ENCODE measurements at regions not wholly inside any gene's neighbourhood (a gene's known extent, or its start where the extent isn't known, plus 50 kb on each side); places are given as distances from the start of the nearest gene placed in this dataset.

DNA sequence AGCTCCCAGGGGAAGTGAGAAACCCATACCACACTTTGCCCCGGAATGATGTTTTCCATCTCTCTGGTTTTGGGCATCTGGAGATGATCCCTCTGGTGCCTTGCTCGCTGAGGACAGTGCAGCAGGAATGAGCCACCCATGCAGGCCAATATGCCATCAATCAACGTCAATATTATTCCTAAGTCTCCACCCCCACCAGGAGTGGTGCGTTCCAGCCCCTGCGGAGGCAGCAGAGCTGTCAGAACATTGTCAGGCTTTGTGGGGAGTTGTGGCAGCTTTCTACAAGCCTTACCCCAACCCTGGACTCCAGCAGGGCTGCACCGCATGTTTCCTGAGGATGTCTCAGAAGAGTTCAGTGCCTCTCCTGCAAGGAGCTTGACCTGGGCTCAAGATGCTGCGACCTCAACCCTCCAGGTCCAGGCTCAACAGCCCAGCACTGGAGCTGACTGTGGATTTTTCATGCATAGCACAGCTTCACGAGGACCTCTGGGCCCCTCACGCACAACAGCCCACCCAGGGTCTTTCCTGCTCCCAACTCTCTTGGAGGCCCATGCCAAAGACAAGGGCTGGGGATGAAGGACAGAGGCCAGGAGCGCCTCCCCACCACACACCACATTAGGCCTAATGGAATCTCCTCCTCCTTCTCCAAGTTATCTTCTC, 67.5 kb downstream of the PSMG1 start:
- DNase-seq: no peak
- Histone ChIP-seq H3K36me3 (ENCODE audit: control insufficient read depth, insufficient read depth, low read length) (no peaks in the 10 kb centered on the region), H3K9me3 (ENCODE audit: control insufficient read depth, insufficient read depth, low read length) (no peaks in the 10 kb centered on the region), H3K27me3 (ENCODE audit: control insufficient read depth, insufficient read depth, low read length) (no peaks in the 10 kb centered on the region), H3K4me1 (ENCODE audit: control insufficient read depth, insufficient read depth, low read length) (no peaks in the 10 kb centered on the region), H3K27ac (ENCODE audit: low read length) (no peak overlapping the region), H3K4me3 (ENCODE audit: low read length) (no peak overlapping the region)
- H3K4me1 Mint-ChIP-seq: peaks cover 0 to 7% of the 10 kb centered on the region in 2 donors
- H3K36me3 Mint-ChIP-seq: no peaks in the 10 kb centered on the region
- WGBS (ENCODE audit: insufficient coverage): 86% methylated on average over 9 of the region's 10 CpGs
- H3K27me3 Mint-ChIP-seq (ENCODE audit: low read depth in 2 of 2): peaks cover 20 to 31% of the 10 kb centered on the region in 2 donors
- TF ChIP-seq, protein P1, sequence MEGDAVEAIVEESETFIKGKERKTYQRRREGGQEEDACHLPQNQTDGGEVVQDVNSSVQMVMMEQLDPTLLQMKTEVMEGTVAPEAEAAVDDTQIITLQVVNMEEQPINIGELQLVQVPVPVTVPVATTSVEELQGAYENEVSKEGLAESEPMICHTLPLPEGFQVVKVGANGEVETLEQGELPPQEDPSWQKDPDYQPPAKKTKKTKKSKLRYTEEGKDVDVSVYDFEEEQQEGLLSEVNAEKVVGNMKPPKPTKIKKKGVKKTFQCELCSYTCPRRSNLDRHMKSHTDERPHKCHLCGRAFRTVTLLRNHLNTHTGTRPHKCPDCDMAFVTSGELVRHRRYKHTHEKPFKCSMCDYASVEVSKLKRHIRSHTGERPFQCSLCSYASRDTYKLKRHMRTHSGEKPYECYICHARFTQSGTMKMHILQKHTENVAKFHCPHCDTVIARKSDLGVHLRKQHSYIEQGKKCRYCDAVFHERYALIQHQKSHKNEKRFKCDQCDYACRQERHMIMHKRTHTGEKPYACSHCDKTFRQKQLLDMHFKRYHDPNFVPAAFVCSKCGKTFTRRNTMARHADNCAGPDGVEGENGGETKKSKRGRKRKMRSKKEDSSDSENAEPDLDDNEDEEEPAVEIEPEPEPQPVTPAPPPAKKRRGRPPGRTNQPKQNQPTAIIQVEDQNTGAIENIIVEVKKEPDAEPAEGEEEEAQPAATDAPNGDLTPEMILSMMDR (IDR thresholded peaks at IDR 0.05): no peak
- no peak overlapping the region for H3K4me3 Mint-ChIP-seq
- intact Hi-C loops (cut with micrococcal nuclease): no loop called here
- ATAC-seq: no peak
- H3K9me3 Mint-ChIP-seq: no peaks in the 10 kb centered on the region
- no peak overlapping the region for H3K27ac Mint-ChIP-seq

DNA sequence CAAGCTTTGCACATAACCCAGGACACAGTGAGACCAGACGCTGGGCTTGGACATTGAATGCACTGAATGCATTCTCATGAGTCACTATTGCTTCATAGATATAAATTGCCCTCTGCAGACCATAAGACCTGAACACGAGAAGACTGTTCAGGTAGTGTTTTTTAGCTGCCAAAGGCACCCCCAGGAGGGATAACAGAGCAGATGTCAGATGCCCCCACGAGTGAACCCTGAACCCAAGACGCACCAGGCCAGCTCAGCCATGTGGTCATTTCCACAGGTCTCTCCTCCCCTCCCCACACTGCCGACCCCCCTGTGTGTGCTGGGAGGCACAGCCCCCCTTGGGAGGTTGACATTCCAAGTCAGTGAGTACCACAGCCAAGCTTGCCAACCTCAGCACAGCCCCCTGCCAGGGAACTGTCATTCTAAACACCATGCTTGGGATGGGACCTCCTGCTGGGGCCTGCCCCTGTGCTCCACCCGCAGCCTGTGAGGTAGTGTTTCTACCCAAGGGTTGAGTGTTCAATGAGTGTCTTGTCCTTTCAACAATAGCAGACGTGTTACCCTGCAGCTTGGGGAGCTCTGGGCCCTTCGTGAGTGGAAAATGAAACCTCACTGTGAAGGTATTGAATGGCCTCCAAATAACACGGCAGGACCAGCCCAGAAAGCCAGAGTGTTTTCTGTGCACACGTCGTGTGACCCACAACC, 68.2 kb downstream of the PSMG1 start:
- H3K27ac ChIP-seq (ENCODE audit: low read length): no peak overlapping the region
- no peaks in the 10 kb centered on the region for H3K9me3 Mint-ChIP-seq
- no peak for DNase-seq
- H3K4me3 ChIP-seq (ENCODE audit: low read length): no peak overlapping the region
- H3K4me3 Mint-ChIP-seq: no peak overlapping the region
- H3K9me3 ChIP-seq (ENCODE audit: control insufficient read depth, insufficient read depth, low read length): no peaks in the 10 kb centered on the region
- TF ChIP-seq, protein P1 (IDR thresholded peaks at IDR 0.05): no peak
- no peak for ATAC-seq
- H3K27me3 Mint-ChIP-seq (ENCODE audit: low read depth in 2 of 2): peaks cover 13 to 24% of the 10 kb centered on the region in 2 donors
- 79% methylated on average over 11 of the region's 11 CpGs for WGBS (ENCODE audit: insufficient coverage)
- peaks cover 0 to under 1% of the 10 kb centered on the region in 2 donors for H3K4me1 Mint-ChIP-seq
- no peaks in the 10 kb centered on the region for H3K36me3 Mint-ChIP-seq
- H3K4me1 ChIP-seq (ENCODE audit: control insufficient read depth, insufficient read depth, low read length): no peaks in the 10 kb centered on the region
- no peaks in the 10 kb centered on the region for H3K27me3 ChIP-seq (ENCODE audit: control insufficient read depth, insufficient read depth, low read length)
- no peaks in the 10 kb centered on the region for H3K36me3 ChIP-seq (ENCODE audit: control insufficient read depth, insufficient read depth, low read length)
- intact Hi-C loops (cut with micrococcal nuclease): no loop called here
- no peak overlapping the region for H3K27ac Mint-ChIP-seq

DNA sequence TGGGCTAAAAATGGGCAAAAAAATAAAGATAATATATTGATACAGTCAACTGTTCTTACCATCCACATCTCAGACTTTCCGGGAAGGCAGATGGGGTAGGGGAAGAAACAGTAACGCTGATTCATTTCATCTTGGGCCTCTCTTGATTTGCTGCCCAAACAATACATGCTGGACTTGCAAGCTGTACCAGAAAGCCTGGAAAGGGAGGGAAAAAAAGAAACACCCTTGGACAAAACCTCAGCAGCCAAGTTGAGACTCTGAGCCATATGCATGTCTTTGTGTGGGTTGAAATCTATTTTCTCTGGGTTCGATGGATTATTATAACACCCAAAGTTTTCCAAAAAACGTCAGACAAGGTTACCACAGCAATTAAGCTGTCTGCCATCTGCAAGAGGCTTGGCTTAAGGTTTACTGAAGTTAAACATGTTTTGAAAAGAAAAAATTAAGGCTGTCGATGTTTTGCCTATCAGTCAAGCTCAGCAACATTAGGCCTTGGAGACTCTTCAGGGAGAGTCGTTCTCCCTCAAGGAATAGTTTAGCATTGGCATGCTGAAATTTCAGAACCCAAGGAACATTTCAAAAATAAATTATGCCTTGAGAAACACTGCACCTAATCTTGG, 71.2 kb downstream of the PSMG1 start:
- DNase-seq (no peak), ATAC-seq (no peak)
- H3K36me3 Mint-ChIP-seq: no peaks in the 10 kb centered on the region
- H3K4me1 ChIP-seq (ENCODE audit: control insufficient read depth, insufficient read depth, low read length): no peaks in the 10 kb centered on the region
- H3K36me3 ChIP-seq (ENCODE audit: control insufficient read depth, insufficient read depth, low read length): no peaks in the 10 kb centered on the region
- intact Hi-C loops (cut with micrococcal nuclease): no loop called here
- H3K27me3 ChIP-seq (ENCODE audit: control insufficient read depth, insufficient read depth, low read length): no peaks in the 10 kb centered on the region
- no peaks in the 10 kb centered on the region for H3K4me1 Mint-ChIP-seq
- peaks cover 3 to 16% of the 10 kb centered on the region in 2 donors for H3K27me3 Mint-ChIP-seq (ENCODE audit: low read depth in 2 of 2)
- no peak overlapping the region for H3K4me3 ChIP-seq (ENCODE audit: low read length)
- no peaks in the 10 kb centered on the region for H3K9me3 Mint-ChIP-seq
- no peaks in the 10 kb centered on the region for H3K9me3 ChIP-seq (ENCODE audit: control insufficient read depth, insufficient read depth, low read length)
- H3K4me3 Mint-ChIP-seq: no peak overlapping the region
- no peak overlapping the region for H3K27ac Mint-ChIP-seq
- TF ChIP-seq, protein P1 (IDR thresholded peaks at IDR 0.05): no peak
- H3K27ac ChIP-seq (ENCODE audit: low read length): no peak overlapping the region
- 94% methylated on average over 5 of the region's 6 CpGs for WGBS (ENCODE audit: insufficient coverage)
